ENCODE measurements at regions not wholly inside any gene's neighbourhood (a gene's known extent, or its start where the extent isn't known, plus 50 kb on each side); places are given as distances from the start of the nearest gene placed in this dataset.

DNA sequence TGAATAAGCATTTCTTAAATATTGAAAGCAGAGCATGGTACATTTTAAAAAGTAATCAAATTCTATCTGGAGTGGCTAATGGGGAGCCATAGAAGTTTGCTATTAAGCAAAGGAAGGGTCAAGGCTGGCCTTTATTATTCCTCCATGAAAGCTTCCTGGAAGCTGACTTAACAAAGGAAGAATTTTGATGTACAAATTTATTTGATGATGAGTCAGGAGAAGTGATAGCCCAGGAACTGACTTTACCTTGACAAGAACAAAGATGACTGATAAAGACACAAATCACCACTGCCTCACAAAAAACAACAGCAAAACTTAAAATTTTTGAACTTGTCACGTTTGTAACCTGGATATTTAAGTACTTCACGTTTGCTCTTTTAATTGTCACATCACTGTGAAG, 872.1 kb downstream of the PCDH7 start:
- in situ Hi-C loops (cut with HindIII; ENCODE audit: low sequenced_read_pairs): no loop called here
- DNase-seq (ENCODE audit: low spot score): no peak

DNA sequence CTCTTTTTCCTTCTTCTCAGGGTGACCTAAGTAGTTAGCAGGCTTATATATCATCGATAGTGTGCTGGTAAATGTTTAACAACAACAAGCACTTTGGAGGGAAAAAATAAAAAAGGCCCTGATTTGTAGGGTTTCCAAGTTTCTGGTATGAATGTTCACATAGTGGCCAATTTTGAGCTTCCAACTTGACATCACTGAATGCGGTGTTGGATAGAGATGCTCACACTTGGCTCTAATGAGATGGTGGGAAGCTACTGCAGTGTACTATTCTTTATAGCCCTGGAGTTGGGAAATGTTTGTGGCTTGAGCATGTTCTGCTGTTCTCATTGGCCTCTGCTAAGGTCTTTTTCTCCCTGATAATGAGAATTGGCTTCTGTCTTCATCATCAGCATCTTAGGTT, 875.3 kb downstream of the PCDH7 start:
- no peak for DNase-seq (ENCODE audit: low spot score)
- in situ Hi-C loops (cut with HindIII; ENCODE audit: low sequenced_read_pairs): no loop called here

DNA sequence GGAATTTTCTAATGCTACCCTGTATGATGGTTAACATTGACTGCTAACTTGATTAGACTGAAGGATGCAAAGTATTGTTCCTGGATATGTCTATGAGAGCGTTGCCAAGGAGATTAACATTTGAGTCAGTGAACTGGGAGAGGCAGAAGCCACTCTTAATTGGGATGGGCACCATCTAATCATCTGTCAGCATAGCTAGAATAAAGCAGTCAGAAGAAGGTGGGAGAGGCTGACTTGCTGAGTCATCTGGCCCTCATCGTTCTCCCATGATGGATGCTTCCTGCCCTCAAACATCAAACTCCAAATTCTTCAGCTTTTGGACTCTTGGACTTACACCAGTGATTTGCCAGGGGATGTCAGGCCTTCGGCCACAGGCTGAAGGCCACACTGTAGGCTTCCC, 878.5 kb downstream of the PCDH7 start:
- in situ Hi-C loops (cut with HindIII; ENCODE audit: low sequenced_read_pairs): no loop called here
- no peak for DNase-seq (ENCODE audit: low spot score)

DNA sequence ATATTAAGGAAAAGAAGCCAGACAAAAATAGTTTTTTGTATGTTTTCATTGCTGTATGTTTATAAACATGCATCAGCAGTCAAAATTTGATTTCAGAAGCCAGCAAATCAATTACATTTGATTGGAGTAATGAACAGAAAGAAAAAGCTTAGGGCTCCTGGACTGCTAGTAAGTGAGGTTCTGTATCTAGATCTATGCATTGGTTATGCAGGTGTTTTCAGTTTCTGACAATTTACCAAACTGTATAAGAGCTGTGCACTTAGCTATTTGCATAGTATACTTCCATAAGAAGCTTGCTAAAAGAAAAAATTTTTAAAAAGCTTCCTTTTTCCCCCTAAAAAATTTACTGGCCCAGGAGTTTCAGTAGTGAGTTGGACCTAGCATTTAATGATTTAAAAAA, 881.6 kb downstream of the PCDH7 start:
- in situ Hi-C loops (cut with HindIII; ENCODE audit: low sequenced_read_pairs): no loop called here
- no peak for DNase-seq (ENCODE audit: low spot score)

DNA sequence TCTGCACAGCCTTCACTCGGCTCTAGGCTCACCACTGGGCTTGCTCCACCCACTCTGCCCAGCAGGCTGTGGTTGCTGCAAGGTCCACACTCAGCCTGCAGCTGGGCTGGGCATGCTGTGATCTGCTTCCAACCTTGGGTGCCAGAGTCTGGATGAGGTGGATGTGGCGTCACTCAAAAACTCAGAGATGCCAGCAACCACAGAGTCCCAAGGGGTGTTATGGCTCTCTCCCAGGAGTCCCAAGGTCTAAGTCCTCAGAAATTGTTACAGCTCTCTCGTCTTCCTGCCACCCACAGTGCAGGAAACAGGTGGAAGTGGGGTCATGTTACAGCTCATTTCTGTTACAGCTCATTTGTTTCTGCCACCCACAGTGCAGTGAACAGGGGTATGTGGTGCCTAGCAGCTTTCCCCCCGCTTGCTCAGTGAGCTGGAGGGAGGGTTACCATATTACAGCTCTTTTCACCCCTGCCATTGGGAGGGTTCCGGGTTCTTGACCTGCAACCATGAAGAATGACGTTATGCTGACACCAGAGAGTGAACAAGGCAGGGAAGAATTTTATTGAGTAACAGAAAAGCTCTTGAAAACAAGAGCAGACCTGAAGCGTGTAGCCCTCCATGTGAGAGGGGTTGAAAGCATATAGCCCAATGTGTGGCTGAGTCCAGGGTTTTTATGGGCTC, 893.9 kb downstream of the PCDH7 start:
- in situ Hi-C loops (cut with HindIII; ENCODE audit: low sequenced_read_pairs): no loop called here
- DNase-seq (ENCODE audit: low spot score): no peak

DNA sequence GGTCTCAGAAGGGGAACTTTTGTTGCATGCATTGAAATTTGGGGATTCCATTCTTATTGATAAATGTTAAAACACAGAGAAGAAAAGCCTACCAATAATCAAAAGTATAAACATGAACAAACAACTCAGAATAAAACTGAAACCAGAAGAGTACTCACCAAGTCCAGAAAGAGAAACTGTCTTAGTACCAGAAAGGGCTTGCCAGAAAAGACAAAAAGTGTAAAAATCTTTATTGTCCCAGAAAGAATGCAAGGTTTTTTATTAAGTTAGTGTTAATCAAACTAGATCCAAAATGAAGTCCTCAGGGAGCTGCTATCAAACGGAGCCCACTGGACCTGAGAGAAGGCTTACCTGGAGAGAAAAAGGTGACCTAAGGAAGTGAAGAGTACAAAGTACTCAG, 897.5 kb downstream of the PCDH7 start:
- no peak for DNase-seq (ENCODE audit: low spot score)
- in situ Hi-C loops (cut with HindIII; ENCODE audit: low sequenced_read_pairs): no loop called here

DNA sequence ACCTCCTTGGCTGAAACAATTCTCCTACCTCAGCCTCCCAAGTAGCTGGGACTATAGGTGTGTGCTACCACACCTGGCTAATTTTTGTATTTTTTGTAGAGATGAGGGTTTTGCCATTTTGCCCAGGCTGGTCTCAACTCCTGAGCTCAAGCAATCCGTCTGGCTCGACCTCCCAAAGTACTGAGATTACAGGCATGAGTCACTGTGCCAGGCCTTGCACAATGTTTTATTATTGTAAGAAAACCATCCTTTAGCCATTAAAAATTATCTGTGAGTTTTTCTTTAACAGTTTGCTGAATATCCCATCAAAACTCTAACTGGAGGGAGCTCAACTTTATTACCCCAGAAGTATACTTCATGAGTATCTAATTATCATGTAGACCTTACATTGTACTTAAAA, 900.3 kb downstream of the PCDH7 start:
- in situ Hi-C loops (cut with HindIII; ENCODE audit: low sequenced_read_pairs): no loop called here
- DNase-seq (ENCODE audit: low spot score): no peak

DNA sequence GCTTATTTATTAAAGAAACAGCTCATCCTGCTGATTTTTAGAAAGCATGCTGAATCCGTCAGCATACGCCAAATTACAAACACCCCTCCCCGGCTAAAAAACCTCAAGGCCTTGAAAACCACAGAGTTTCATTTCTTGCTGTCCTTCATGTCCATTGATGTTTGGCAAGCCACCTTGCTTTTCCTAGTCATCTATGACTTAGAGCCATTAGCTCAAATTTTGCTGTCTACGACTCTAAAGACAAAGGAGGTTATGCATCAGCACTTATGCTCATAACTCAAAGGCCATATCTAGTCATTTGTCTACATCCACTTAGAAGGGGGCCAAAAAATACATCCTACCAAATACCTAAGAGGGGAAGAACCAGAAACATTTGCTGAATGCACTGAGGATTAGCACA, 925.1 kb downstream of the PCDH7 start:
- in situ Hi-C loops (cut with HindIII; ENCODE audit: low sequenced_read_pairs): no loop called here
- no peak for DNase-seq (ENCODE audit: low spot score)

DNA sequence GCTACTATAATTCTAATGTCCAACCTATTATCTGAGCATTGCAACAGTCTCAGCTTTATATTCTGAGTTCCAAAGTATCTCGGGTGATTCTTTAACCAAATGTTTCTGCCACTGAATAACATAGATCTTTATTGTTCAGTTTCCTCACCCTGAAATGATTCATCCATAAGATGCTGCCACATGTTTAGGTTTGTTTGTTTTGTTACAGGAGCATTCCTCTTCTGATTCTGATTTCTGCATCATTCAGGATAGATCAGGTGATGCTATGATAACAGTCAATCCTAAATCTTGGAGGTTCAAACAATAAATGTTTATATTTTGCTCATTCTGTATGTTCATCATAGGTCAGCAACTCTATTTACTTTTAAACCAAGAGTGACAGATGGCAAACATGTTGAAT, 927.6 kb downstream of the PCDH7 start:
- in situ Hi-C loops (cut with HindIII; ENCODE audit: low sequenced_read_pairs): no loop called here
- DNase-seq (ENCODE audit: low spot score): no peak

DNA sequence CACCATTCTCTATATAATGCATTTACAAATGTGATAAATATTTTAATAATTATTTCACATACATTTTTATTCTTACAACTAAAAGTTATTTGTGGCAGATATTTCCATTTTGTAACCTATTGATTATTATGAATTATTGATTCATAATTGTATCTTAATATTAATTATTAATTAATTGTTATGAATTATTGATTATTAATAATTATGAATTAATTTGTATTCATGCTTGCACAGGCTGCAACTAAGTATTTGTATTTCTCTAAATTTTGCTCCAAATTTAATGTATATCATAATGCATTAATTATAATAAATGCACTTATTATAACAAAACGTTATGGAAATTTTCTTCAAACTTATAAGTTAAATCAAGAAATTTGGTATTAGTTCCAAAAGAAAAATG, 929.7 kb downstream of the PCDH7 start:
- no peak for DNase-seq (ENCODE audit: low spot score)
- in situ Hi-C loops (cut with HindIII; ENCODE audit: low sequenced_read_pairs): no loop called here

DNA sequence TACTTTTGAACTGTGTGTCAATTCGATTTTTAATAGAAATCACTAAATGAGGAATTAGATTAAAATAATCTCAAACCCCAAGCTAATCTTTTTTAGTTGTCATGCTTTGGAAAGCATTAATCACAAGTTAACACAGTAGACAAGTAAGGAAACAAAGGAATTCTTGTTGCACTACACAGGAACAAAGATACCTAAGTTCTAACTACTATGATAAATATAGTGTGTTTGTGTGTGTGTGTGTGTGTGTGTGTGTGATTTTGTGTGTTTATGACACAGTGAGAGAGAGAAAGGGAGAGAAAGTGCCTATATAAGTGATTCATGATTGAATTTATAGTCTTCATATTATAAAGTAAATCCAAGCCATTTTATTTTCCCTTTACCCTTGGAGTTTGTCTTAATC, 931.4 kb downstream of the PCDH7 start:
- DNase-seq (ENCODE audit: low spot score): no peak
- in situ Hi-C loops (cut with HindIII; ENCODE audit: low sequenced_read_pairs): no loop called here

DNA sequence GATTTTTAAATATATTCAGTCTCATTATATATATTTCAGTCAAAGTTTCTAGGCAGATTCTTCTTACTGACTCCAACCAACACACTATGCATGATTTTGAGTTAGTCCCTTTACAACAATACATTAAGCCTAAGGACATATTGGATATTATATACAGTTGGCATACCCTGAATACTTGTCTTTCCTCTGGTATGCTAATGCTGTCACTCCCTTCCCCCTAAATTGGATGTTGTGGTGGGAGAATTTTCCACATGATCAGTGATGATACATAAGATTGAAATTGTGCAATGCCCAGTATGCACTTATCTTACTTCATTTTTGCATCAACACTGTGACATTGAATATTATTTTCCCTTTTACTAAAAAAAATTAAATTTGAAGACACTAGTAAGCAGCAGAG, 935.2 kb downstream of the PCDH7 start:
- in situ Hi-C loops (cut with HindIII; ENCODE audit: low sequenced_read_pairs): no loop called here
- no peak for DNase-seq (ENCODE audit: low spot score)

DNA sequence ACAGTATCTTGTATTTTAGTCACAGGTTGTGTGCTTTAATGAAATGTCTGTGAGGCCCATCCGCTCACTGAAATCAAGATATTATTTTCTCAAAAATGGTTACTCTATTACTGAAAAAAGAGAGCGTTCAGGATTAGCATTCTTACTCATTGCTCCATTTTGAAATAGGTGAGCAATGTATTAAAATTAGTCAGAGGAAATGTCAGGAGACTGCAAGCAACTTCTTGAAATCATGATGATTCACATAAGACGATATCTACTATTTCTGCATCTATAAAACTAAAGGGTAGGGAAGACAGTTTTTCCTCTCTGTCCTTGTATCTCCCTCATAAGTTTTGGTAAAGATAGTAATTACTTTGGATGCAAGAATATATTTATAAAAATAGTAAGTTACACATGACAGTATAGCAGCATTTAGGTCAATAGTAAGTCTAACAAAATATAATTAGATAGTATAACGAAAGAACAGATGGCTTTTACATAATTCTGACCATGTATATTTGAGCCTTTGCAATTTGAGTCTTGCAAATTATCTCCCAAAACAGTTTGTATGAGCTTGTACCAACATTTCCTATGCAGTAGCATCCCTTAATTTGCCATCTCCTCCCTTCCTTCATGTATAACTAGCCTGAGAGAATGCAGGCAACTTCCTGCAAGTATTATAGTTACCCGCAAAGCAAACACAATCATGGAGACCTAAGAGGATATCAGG, 937.8 kb downstream of the PCDH7 start:
- in situ Hi-C loops (cut with HindIII; ENCODE audit: low sequenced_read_pairs): no loop called here
- DNase-seq (ENCODE audit: low spot score): no peak

DNA sequence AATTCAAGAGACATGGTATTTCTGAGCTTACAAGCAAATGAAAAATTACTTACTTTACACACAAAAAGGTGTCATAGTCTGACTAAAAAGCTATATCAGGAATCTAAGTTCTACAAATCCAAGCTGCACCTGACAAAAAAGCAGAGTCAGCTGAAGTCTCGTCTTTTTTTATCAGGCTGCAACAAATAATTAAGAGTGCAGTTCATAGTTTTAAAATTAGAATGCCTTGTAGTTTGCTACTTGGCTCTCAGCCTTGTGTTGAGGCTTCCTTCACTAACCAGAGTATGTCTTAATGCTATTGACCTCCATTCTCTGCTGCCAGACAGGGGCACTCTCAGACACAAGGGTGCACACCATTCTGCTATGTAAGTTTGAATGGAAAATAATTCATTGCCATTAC, 940.7 kb downstream of the PCDH7 start:
- DNase-seq (ENCODE audit: low spot score): no peak
- in situ Hi-C loops (cut with HindIII; ENCODE audit: low sequenced_read_pairs): no loop called here

DNA sequence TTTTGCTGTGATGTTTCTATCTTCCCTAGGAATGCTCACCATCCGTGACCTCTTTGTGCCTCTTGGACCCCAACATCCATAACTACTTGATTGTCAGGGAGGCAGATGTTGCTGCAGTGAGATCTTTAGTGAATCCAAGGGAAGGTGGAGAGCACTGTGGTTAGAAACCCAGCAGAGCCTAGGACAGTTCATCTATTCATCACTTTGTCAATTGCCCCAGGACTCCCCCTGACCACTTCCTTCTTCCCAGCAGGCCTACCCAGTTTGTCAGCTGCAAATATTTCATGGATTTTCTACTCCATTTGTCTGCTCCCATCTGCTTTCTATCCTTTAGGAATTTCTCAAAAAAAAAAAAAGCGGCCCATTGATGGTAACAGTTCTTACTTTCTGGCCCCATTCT, 942.8 kb downstream of the PCDH7 start:
- in situ Hi-C loops (cut with HindIII; ENCODE audit: low sequenced_read_pairs): no loop called here

DNA sequence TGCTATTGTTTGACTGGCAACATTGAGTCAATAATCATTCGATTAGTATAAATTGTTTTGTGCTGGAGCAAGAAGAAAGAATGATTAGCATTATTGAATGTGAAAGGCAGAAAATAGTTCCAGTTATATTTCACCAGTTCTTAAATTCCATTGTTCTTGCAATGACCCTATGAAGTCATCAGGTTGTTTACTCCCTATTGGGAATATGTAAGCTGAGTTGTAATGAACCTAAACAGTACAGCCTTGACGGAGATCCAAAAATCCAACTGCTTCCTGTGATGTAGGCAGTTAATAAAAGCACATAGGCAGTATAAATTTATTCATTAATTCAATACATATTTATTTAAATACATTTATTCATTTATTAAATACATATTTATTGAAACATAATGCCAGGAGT, 947.5 kb downstream of the PCDH7 start:
- DNase-seq (ENCODE audit: low spot score): no peak
- in situ Hi-C loops (cut with HindIII; ENCODE audit: low sequenced_read_pairs): no loop called here

More for the DNA sequence above, 942.8 kb downstream of the PCDH7 start:
- no peak for DNase-seq (ENCODE audit: low spot score)

DNA sequence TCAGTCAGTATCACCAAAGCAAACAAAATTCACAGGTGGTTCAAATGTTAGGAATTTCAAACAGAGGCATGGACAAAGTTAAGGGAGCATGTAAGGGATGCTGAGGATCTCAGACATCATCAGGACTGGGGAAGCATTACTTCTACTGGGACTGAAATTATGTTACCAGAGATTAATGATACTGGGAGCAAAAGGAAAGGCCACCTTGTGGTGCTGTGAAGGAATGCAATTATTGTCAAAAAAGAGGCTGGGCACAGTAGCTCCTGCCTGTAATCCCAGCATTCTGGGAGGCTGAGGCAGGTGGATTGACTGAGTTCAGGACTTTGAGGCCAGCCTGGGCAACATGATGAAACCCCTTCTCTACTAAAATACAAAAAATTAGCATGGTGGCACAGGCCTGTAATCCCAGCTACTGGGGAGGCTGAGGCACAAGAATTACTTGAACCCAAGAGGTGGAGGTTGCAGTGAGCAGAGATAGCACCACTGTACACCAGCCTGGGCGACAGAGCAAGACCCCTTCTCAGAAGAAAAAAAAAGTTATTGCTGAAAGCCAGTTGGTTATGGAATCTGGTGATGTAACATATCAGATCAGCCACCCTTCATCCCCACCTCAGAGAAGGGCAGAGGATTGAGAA, 954.3 kb downstream of the PCDH7 start:
- in situ Hi-C loops (cut with HindIII; ENCODE audit: low sequenced_read_pairs): no loop called here
- DNase-seq (ENCODE audit: low spot score): no peak

DNA sequence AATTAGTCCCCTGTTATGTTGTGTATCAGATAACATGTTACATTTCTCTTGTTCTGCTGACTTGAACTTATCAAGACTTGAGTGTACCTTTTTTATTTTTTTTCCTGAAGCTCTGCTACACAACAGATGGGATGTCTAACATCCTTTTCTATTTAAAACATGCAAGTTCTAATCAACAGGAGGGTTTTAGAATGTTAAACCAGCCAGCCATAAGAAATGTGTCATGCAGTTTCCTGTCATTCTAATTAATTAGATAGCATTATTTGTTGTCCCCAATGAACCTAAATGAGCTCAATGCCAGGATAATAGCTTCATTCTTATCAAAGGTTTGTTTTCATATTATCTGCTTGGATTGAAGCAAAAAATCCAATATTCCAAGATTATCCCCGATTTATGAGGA, 958.2 kb downstream of the PCDH7 start:
- DNase-seq (ENCODE audit: low spot score): no peak
- in situ Hi-C loops (cut with HindIII; ENCODE audit: low sequenced_read_pairs): no loop called here

DNA sequence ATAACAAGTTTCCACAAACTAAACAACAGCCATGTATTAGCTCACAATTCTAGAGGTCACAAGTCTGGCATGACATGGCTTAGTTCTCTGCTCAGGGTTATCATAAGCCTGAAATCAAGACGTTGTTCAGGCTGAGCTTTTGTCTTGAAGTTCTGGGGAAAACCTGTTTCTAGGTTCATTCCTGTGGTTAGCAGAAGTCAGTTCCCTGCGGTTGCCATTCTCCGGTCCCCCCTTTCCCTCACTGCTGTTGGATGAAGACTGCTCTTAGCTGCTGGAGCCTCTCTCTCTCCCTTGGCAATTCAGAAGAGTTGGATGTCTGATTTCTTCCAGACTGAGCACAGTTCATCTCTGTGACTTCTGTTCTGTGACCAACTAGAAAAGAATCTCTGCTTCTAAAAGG, 962.6 kb downstream of the PCDH7 start:
- in situ Hi-C loops (cut with HindIII; ENCODE audit: low sequenced_read_pairs): no loop called here

DNA sequence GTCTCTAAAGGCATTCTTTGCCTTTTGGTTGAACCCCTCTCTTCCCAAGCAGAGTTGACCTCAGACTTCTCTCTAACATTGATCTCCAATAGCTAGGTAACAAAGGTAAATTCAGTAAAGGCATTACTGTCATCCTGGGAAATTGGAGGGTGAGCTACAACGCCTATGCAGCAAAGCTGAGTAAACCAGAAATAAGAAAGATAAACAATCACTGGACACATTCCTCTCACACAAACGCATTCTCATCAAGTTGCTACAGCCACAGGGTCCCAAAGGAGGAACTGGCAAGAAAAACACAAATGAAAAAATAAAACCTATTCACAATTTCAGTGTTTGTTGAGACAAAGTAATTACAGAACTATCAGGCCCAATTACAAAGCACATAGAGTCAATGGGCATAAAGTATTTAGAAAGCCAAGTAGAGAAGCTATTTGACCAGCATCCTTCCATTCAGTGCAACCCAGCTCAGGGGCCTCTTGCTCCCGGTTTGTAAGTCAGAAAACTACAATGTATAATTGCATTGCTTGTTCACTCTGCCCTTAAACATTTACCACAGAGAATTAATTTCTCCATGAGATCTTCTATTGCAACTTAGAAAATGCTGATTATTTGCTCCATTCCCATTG, 967.7 kb downstream of the PCDH7 start:
- no peak for DNase-seq (ENCODE audit: low spot score)
- in situ Hi-C loops (cut with HindIII; ENCODE audit: low sequenced_read_pairs): no loop called here

More for the DNA sequence above, 962.6 kb downstream of the PCDH7 start:
- DNase-seq (ENCODE audit: low spot score): no peak

Measured in G401 (cell line).